ENCODE measurements at regions not wholly inside any gene's neighbourhood (a gene's known extent, or its start where the extent isn't known, plus 50 kb on each side); places are given as distances from the start of the nearest gene placed in this dataset.
"Not testable (repeated sequence)": the region's sequence is repeated elsewhere in the genome, so short reads cannot be mapped to it uniquely, and the experiment has no call there.

- intact Hi-C loops (cut with micrococcal nuclease): no loop called here
- no peaks in the 10 kb centered on the region for H3K27me3 Mint-ChIP-seq (ENCODE audit: insufficient read depth, unreplicated experiment)
- no peaks in the 10 kb centered on the region for H3K9me3 Mint-ChIP-seq (ENCODE audit: unreplicated experiment)
- BruUV-seq (replicated peaks): no TSS peak
- ChIA-PET CTCF (no interaction called here), POLR2A (no interaction called here)
- no peak overlapping the region for H3K27ac Mint-ChIP-seq (ENCODE audit: low read depth, unreplicated experiment)
- peaks cover 16% of the 10 kb centered on the region for H3K4me1 Mint-ChIP-seq (ENCODE audit: insufficient read depth, unreplicated experiment)
- no peaks in the 10 kb centered on the region for H3K36me3 Mint-ChIP-seq (ENCODE audit: insufficient read depth, unreplicated experiment)
- TF ChIP-seq, protein P1, sequence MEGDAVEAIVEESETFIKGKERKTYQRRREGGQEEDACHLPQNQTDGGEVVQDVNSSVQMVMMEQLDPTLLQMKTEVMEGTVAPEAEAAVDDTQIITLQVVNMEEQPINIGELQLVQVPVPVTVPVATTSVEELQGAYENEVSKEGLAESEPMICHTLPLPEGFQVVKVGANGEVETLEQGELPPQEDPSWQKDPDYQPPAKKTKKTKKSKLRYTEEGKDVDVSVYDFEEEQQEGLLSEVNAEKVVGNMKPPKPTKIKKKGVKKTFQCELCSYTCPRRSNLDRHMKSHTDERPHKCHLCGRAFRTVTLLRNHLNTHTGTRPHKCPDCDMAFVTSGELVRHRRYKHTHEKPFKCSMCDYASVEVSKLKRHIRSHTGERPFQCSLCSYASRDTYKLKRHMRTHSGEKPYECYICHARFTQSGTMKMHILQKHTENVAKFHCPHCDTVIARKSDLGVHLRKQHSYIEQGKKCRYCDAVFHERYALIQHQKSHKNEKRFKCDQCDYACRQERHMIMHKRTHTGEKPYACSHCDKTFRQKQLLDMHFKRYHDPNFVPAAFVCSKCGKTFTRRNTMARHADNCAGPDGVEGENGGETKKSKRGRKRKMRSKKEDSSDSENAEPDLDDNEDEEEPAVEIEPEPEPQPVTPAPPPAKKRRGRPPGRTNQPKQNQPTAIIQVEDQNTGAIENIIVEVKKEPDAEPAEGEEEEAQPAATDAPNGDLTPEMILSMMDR (IDR thresholded peaks at IDR 0.05; ENCODE audit: unreplicated experiment): no peak
- no peak overlapping the region for H3K4me3 Mint-ChIP-seq (ENCODE audit: unreplicated experiment)
- peak; percentile 57 for DNase-seq (ENCODE audit: unreplicated experiment)
These were observed 57.6 kb upstream of the ZNF519 start for GRCh38 chr18:14189858-14190257.

GRCh38 chr18:14188751-14189406 lies 56.6 kb upstream of the ZNF519 start:
- H3K27ac Mint-ChIP-seq (ENCODE audit: low read depth, unreplicated experiment); H3K27me3 Mint-ChIP-seq (ENCODE audit: insufficient read depth, unreplicated experiment); H3K9me3 Mint-ChIP-seq (ENCODE audit: unreplicated experiment); H3K36me3 Mint-ChIP-seq (ENCODE audit: insufficient read depth, unreplicated experiment); H3K4me3 Mint-ChIP-seq (ENCODE audit: unreplicated experiment); intact Hi-C loops (cut with micrococcal nuclease); CTCF ChIA-PET; BruUV-seq (replicated peaks); POLR2A ChIA-PET: not testable (repeated sequence)
- peak; percentile 63 for DNase-seq (ENCODE audit: unreplicated experiment)
- peaks cover 16% of the 10 kb centered on the region for H3K4me1 Mint-ChIP-seq (ENCODE audit: insufficient read depth, unreplicated experiment)

Measured in MCF 10A (cell line).